Loucy (cell line): ENCODE measurements at regions not wholly inside any gene's neighbourhood (a gene's known extent, or its start where the extent isn't known, plus 50 kb on each side); places are given as distances from the start of the nearest gene placed in this dataset.

ENCODE experiments used
- EZH2phosphoT487 ChIP-seq: fragments of 200-600 bp; IDR thresholded peaks from 2 replicates; pipeline ENCODE4 v1.6.1; 2018; ENCODE audit warnings: antibody characterized with exemption, mild to moderate bottlenecking, moderate library complexity, borderline replicate concordance
- TF ChIP-seq, protein P1 (sequence below): fragments of 200-600 bp; sonication (generic); conservative IDR thresholded peaks from 2 replicates; pipeline ENCODE4 v1.5.1; 2014; ENCODE audit warnings: mild to moderate bottlenecking, antibody characterized with exemption, low read length

DNA sequence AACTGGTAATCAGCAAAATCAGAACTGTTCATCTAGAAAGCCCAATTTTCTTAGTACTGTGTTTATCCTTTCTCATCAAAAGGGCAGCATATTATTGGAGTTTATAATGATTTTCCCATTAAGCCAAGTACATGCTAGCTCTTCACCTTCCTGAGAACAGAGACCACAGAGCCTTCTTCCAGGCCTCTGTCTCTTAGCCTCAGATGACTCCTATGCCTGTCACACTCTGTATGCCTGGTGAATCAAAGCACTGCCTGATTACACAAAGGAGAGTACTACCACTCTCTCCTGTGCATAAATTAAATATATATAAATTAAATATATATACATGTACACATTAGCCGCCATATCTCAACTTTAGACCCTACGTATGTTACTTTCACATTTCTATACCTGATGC lies 636.1 kb downstream of the NTRK3 start:
- TF ChIP-seq, protein P1, sequence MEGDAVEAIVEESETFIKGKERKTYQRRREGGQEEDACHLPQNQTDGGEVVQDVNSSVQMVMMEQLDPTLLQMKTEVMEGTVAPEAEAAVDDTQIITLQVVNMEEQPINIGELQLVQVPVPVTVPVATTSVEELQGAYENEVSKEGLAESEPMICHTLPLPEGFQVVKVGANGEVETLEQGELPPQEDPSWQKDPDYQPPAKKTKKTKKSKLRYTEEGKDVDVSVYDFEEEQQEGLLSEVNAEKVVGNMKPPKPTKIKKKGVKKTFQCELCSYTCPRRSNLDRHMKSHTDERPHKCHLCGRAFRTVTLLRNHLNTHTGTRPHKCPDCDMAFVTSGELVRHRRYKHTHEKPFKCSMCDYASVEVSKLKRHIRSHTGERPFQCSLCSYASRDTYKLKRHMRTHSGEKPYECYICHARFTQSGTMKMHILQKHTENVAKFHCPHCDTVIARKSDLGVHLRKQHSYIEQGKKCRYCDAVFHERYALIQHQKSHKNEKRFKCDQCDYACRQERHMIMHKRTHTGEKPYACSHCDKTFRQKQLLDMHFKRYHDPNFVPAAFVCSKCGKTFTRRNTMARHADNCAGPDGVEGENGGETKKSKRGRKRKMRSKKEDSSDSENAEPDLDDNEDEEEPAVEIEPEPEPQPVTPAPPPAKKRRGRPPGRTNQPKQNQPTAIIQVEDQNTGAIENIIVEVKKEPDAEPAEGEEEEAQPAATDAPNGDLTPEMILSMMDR = no peak
- no peak for TF ChIP-seq EZH2phosphoT487
